Fibroblast of pulmonary artery (primary cell): ENCODE measurements at regions not wholly inside any gene's neighbourhood (a gene's known extent, or its start where the extent isn't known, plus 50 kb on each side); places are given as distances from the start of the nearest gene placed in this dataset.

Experiments used
- DNase-seq: peaks from one replicate; pipeline ENCODE4 v3.0.0-alpha.2; 2010; ENCODE audit warnings: low read depth
- H3K4me3 ChIP-seq: replicated peaks from 2 replicates; pipeline ENCODE4 v1.5.1; 2011; ENCODE audit warnings: low read depth, mild to moderate bottlenecking, control low read depth, low read length, moderate library complexity
- CTCF ChIP-seq: IDR thresholded peaks from 2 replicates; pipeline ENCODE4 v1.5.1; 2011; ENCODE audit warnings: mild to moderate bottlenecking, control low read depth, low read length, inconsistent platforms; ENCODE audit errors: missing control alignments

- no peak for DNase-seq
- no peak for TF ChIP-seq CTCF
- no peak overlapping the region for H3K4me3 ChIP-seq
These were observed 1793.2 kb upstream of the PCDH20 start for GRCh38 chr13:63208826-63209225.

- no peak for TF ChIP-seq CTCF
- peak; percentile 14 for DNase-seq
- H3K4me3 ChIP-seq: no peak overlapping the region
These were observed 1790.8 kb upstream of the PCDH20 start for GRCh38 chr13:63206461-63206860.

GRCh38 chr13:63201493-63201892, 1785.8 kb upstream of the PCDH20 start:
- no peak for TF ChIP-seq CTCF
- no peak overlapping the region for H3K4me3 ChIP-seq
- DNase-seq: no peak

- no peak overlapping the region for H3K4me3 ChIP-seq
- DNase-seq: no peak
- no peak for TF ChIP-seq CTCF
These were observed 1783.9 kb upstream of the PCDH20 start for GRCh38 chr13:63199508-63199907.

GRCh38 chr13:63198071-63198470, 1782.4 kb upstream of the PCDH20 start:
- H3K4me3 ChIP-seq: no peak overlapping the region
- TF ChIP-seq CTCF: no peak
- peak; percentile 33 for DNase-seq

GRCh38 chr13:63195726-63196125, 1780.1 kb upstream of the PCDH20 start:
- DNase-seq: no peak
- TF ChIP-seq CTCF: no peak
- no peak overlapping the region for H3K4me3 ChIP-seq

GRCh38 chr13:63190742-63191141, 1775.1 kb upstream of the PCDH20 start:
- no peak for TF ChIP-seq CTCF
- DNase-seq: peak; percentile 49

More at GRCh38 chr13:63190742-63191141, 1775.1 kb upstream of the PCDH20 start:
- no peak overlapping the region for H3K4me3 ChIP-seq
